NCI-H1092 (cell line): ENCODE measurements at regions not wholly inside any gene's neighbourhood (a gene's known extent, or its start where the extent isn't known, plus 50 kb on each side); places are given as distances from the start of the nearest gene placed in this dataset.
"Not testable (repeated sequence)": the region's sequence is repeated elsewhere in the genome, so short reads cannot be mapped to it uniquely, and the experiment has no call there.

Experiments
- DNase-seq: peaks from one replicate; lab custom pipeline; 2025; lab: John Stamatoyannopoulos, UW

GRCh38 chr12:125493704-125494308, 428.6 kb downstream of the AACS start:
- DNase-seq, result no peak

DNA sequence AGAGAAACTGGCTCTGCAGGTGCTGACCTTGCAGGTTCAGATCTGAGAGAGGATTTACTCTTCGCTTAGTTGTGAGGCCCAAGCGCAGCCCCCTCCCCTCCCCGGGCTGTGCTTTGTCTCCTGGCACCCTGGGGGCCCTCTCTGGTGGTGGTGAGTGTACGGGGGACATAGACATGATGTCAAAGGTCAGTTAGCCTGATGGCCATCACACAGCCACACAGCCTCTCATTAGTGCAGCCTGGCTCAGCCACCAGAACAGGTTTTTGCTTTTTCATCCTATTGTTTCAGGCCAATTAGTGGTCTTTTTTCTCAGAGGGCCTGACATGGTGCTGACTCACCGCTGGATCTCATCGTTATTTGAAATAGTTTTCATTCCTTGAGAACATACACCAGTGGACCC, 437.9 kb downstream of the AACS start:
- no peak for DNase-seq

DNA sequence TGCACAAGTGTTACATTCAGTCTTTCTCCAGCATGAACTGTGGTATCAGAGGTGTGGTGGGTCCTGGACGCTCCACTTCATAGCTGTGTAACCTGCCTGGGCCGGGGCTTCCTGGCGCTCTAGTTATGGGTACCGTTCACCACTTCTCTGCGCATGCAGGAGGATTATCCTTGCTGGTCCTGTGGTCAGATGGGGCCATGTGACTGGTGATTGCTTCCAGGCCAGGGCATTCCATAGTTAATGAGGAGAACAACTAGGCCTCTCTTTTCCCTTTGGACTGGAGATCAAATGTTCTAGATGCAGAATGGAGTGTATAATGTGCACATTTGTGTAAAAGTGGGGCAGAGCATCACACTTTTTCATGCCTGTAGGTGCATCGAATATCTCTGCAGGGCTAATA, 444.0 kb downstream of the AACS start:
- no peak for DNase-seq

DNA sequence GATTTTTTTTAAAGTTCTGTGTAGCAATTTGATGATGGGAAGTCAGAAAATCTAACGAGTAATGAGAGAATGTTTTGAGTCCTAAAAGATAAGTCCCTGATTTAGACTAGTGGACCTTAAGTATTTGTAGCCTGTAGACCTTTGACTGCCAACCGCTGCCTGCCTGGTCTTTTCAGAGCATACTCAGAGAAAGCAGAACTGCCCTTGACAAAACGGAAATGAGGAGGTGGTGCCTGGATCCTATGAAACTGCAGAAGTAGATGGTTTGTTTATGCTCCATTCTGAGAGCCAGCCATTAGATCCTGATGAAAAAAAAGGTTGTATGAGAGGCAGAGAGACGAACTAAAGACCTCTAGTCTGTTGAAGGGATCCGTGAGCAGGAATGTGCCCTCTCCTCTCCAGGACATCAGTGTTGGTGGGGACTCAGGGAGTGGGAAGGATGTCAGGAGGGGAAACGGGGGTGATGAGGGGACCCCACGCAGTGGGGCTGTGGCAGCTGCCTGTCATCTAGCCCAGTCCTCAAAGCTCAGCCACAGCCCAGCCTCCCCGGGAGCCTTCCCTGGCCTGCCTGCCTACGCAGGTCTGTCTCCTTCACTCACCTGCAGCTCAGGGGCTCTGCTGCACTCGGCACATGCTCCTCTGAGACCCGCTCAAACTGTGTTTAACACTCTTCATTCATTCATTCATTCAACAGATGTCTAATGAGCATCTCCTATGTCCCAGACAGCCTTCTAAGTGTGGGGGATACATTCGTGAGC, 447.5 kb downstream of the AACS start:
- no peak for DNase-seq

DNA sequence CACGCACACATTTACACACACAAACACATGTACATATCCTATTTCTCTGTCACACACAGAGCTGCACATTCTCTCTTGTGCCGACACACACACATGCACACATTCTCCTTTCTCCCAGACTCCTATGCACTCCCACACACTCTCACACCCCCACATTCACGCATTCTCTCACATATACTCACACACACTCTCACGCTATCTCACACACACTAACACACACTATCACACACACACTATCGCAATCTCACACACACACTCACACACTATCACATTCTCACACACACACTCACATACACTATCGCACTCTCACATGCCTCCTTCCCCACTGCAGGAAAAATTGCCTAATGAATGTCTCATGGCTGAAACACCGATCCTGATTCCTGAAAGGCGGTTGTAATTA, 450.7 kb downstream of the AACS start:
- no peak for DNase-seq

DNA sequence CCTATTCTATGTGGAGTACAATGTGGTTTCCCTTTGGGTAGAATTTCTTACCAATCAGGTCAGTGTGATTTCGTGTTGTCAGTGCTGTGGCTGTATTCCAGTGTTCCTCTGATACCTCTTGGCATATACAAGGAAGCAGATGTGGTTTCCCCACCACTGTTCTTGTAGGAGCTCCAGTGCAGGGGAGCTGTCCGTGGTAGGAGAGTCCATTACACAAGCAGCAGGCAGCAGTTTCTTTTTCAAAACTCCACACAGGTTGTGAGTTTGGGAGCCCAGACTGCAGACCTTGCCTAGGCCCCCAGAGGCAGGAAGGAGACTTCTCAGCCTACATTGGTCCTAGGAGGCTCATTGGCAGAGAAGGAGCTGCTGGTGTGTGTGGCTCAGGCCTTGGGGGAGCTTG, 452.8 kb downstream of the AACS start:
- DNase-seq, result no peak

GRCh38 chr12:125519026-125519651, 453.9 kb downstream of the AACS start:
- DNase-seq, result no peak

DNA sequence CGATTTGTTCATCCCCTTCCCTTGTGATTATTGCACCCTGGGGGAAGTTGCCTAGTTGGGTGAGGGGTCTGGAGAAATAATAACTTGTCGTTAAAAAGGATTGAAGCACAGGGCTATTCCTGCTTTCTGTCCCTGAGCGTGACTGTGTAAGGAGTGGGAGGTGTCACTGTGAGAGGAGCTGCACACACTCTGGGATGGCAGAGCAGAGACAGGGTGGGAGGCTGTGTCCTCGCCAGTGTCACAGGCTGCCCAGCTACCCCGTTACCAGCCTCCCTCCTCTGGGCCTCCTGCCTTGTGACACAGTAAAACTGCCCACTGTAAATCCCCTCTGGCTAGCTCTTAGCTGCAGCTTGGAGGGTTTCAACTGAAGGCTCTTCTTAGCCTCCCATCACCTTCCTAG, 460.6 kb downstream of the AACS start:
- no peak for DNase-seq

DNA sequence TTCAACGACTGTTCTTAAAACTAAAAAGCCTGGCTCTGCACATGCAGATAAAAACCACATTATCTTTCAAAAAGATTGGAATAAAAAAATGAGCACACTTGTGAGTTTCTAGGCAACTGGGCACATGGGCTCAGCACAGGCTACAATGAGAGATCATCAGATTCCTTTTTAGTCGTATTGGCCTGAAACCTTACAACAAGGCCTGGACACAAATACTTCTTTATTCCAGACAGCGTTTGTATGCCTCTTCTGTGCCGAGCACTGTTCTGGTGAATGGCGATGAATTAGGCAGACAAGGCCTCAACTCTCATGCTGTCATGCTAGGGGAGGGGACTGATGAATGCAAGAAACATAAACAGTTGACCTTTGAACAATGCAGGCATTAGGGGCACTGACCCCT, 463.0 kb downstream of the AACS start:
- no peak for DNase-seq

DNA sequence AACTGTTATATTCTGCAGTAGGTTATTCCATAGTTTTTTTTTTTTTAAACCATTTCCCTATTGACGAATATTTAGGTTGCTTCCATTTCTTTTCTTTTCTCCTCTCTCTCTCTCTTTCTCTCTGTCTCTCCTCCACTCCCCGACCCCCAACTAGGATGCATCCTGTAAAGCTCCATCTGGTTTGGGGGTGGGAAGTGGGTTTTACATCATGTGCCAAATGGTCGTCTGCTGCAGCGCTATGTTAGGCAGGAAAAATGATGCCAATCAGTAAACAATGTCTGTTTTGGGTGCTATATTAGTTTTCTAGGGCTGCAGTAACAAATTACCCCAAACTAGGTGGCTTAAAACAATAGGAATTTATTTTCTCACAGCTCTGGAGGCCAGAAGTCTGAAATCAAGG, 465.0 kb downstream of the AACS start:
- DNase-seq, result no peak

GRCh38 chr12:125530876-125531275, 465.6 kb downstream of the AACS start:
- DNase-seq, result no peak

DNA sequence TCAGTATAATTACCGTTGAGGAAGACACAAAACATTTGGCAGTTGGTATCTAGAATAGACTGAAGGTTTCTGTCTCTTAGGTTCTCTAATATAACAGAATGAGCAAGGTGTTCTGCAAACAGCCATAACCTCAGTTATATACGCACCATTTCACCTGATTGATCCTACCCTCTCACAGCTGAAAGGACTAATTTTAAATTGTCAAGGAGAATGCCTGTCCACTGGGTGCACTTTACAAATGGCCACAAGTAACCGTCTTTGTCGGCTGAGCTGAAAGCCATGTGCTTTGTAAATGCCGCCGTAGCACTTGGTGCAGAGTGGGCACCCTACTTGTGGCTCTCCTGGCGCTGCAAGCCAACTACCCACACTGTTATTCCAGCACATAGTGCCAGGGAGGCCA, 466.3 kb downstream of the AACS start:
- no peak for DNase-seq

DNA sequence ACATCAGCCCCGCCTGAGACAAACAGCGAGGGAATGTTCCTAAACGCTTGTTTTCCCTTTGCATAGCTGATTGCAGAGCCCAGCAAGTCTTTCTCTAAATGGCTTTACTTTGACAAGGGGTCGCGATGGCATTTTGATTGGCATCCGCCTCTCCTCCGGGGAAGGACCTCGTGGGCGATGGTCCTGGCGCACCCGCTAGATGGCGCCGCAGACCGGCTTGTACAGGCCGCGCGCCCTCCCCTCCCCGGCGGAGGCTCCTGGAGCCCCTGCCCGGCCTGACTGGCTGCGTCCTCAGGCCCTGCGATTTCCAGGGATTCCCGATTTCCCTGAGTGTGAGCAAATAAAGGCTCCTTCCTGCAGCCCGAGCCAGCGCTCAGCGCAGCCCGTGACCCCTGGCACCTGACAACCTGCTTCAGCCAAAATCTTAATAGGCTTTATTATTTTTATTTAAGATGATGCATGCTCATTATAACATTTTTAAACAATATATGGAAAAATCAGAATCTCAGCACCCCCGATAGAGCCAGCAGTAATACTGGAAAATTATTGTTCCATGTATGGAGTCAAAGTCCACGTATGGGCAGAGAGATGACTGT, 468.3 kb downstream of the AACS start:
- DNase-seq, result peak; percentile 12

- DNase-seq, result no peak
Measured at GRCh38 chr12:125538401-125539199, 473.4 kb downstream of the AACS start.

GRCh38 chr12:125540580-125541204, 475.5 kb downstream of the AACS start:
- no peak for DNase-seq

DNA sequence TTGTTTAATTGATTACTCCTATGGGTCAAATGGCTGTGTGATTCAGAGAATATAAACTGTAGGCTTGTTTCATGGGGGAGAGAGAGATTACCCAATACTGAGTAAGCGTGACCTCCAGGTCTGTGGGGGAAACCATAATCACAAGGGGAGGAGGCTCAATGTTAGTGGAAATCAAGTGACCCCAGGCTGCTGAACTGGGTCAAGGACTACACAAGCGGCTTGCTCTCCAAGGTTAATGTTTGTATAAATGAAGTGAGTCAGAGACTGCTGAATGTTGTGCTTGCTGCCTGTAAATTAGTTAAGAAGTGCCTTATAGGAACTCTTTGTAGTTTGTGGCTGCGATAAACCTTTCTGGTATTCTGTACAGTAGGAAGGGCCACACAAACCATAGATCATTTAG, 479.7 kb downstream of the AACS start:
- DNase-seq, result no peak

DNA sequence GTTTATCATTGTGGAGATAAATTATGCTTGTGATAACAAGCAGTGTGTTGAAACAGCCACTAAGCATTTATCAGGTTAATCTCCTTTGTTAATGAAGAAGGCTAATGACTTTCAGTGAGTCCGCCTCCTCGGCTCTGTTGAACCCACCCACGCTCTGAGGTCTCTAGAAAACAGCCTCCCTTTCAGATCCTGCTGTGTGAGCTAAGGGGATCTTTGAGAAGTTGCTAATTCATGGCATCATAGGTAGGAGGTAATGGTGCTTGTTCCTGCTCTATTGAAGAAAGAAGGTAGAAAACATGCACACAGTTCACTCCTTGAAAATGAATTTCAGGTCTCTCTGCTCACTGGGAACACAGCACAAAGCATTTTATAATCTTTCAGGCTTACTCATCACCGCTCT, 483.9 kb downstream of the AACS start:
- DNase-seq, result no peak

GRCh38 chr12:125549836-125550235, 484.6 kb downstream of the AACS start:
- no peak for DNase-seq

GRCh38 chr12:125552295-125552694, 487.1 kb downstream of the AACS start:
- DNase-seq, result no peak

DNA sequence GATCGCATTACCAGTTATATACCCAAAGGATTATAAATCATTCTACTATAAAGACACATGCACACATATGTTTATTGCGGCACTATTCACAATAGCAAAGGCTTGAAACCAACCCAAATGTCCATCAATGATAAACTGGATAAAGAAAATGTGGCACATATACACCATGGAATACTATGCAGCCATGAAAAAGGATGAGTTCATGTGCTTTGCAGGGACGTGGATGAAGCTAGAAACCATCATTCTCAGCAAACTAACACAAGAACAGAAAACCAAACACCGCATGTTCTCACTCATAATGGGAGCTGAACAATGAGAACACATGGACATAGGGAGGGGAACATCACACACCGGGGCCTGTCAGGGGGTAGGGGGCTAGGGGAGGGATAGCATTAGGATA, 495.8 kb downstream of the AACS start:
- not testable (repeated sequence) for DNase-seq

DNA sequence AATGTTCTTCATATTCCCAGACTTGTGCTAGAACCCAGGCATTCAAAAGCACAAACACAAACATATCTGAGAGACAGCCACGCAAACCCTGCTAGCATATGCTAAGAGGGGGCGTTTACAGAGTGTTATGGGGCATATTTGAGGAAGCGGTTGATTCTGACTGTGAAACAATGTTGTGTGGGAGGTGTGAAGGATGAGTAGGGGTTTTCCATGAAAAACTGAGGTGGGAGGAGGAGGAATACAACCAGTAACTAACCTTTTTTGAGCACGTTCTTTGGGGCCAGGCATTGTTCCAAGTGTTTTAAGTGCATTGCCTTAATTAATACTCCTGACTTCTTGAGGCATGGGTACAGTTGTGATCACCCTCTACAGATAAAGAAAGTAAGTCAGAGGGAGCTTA, 499.5 kb downstream of the AACS start:
- DNase-seq, result no peak

- no peak for DNase-seq
Measured at GRCh38 chr12:125567581-125567980, 502.3 kb downstream of the AACS start.
